Peyer's patch (tissue), 4 donors: ENCODE measurements at regions not wholly inside any gene's neighbourhood (a gene's known extent, or its start where the extent isn't known, plus 50 kb on each side); places are given as distances from the start of the nearest gene placed in this dataset.

ENCODE experiments used
- POLR2A ChIP-seq, 2 donors: fragments of 450-650 bp; IDR thresholded peaks; one replicate each; pipeline ENCODE4 v1.5.1; 2017; ENCODE audit warnings: antibody characterized with exemption in 2 of 2, mild to moderate bottlenecking in 2 of 2, moderate library complexity in 2 of 2
- TF ChIP-seq, protein P1 (sequence below), 6 experiments: fragments of 450-650 bp in 4 of 6; fragments of 200-600 bp in 2 of 6; sonication (generic) in 1 of 6; IDR thresholded peaks; one replicate each; pipeline ENCODE4 v1.5.1; 2017 to 2019; ENCODE audit warnings: antibody characterized with exemption in 6 of 6, mild to moderate bottlenecking in 3 of 6, moderate library complexity in 1 of 6

DNA sequence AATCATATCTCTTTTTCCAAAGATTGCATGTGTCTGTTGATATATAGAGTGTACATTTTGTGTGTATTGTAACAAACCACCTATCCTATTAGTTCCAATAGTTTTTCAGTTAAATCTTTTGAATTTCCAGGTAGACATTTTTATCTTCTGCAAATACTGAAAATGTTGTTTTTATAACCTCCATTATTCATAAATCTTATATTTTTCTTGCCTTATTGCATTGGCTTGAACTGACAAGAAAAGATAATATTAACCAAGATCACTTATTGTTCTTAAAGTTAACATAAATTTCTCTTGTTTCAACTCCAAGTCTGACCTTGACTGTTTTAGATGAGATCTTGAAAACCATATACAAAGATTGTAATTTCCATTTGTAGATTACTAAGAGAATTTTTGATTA lies 251.6 kb downstream of the IRX2 start:
- TF ChIP-seq, protein P1, sequence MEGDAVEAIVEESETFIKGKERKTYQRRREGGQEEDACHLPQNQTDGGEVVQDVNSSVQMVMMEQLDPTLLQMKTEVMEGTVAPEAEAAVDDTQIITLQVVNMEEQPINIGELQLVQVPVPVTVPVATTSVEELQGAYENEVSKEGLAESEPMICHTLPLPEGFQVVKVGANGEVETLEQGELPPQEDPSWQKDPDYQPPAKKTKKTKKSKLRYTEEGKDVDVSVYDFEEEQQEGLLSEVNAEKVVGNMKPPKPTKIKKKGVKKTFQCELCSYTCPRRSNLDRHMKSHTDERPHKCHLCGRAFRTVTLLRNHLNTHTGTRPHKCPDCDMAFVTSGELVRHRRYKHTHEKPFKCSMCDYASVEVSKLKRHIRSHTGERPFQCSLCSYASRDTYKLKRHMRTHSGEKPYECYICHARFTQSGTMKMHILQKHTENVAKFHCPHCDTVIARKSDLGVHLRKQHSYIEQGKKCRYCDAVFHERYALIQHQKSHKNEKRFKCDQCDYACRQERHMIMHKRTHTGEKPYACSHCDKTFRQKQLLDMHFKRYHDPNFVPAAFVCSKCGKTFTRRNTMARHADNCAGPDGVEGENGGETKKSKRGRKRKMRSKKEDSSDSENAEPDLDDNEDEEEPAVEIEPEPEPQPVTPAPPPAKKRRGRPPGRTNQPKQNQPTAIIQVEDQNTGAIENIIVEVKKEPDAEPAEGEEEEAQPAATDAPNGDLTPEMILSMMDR (IDR thresholded peaks at IDR 0.05), result no peak
- no peak for TF ChIP-seq POLR2A (IDR thresholded peaks at IDR 0.05)
